HG03045 (cell line): ENCODE measurements at regions not wholly inside any gene's neighbourhood (a gene's known extent, or its start where the extent isn't known, plus 50 kb on each side); places are given as distances from the start of the nearest gene placed in this dataset.

ENCODE experiments used
- ATAC-seq: cut with Tn5 transposase; IDR thresholded peaks from one replicate; pipeline ENCODE4 v1.9.1; 2021; ENCODE audit warnings: mild to moderate bottlenecking, moderate library complexity; ENCODE audit not compliant: unreplicated experiment

DNA sequence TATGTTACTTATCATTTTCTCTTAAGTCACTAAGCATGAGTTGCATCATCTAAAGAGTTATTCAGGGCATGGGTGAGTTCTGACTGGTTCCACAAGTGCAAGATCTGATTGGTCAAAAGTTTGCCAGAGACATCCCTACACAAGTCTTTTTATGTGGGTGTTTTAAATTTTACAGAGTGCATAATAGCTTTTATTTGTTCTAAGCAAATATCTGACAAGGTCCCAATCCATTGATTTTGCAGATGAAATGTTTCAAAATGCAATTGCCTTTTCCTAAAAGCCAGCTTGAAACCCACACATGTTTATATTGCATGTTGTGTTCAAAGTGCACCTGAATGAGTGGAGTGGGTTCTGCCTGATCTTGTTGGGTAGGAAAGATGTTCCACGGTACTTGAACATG is 101.7 kb upstream of the PAX6 start:
- ATAC-seq = no peak

DNA sequence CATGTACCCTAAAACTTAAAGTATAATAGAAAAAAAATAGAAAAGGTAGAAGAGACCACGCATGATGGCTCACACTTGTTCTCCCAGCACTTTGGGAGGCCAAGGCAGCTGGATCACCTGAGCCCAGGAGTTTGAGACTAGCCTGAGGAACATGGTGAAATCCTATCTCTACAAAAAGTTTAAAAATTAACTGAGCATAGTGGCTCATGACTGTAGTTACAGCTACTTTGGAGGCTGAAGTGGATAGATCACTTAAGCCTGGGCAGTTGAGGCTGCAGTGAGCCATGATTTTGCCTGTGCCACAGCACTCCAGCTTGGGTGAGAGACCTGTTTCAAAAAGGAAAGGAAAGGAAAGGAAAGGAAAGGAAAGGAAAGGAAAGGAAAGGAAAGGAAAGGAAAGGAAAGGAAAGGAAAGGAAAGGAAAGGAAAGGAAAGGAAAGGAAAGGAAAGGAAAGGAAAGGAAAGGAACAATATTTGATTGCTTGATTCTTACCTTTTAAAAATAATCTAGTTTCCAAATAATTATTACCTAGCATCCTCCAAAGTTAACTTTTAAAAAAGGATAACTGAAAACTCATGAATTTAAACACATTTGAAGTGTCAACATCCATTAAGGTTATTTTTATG is 99.9 kb upstream of the PAX6 start:
- no peak for ATAC-seq

DNA sequence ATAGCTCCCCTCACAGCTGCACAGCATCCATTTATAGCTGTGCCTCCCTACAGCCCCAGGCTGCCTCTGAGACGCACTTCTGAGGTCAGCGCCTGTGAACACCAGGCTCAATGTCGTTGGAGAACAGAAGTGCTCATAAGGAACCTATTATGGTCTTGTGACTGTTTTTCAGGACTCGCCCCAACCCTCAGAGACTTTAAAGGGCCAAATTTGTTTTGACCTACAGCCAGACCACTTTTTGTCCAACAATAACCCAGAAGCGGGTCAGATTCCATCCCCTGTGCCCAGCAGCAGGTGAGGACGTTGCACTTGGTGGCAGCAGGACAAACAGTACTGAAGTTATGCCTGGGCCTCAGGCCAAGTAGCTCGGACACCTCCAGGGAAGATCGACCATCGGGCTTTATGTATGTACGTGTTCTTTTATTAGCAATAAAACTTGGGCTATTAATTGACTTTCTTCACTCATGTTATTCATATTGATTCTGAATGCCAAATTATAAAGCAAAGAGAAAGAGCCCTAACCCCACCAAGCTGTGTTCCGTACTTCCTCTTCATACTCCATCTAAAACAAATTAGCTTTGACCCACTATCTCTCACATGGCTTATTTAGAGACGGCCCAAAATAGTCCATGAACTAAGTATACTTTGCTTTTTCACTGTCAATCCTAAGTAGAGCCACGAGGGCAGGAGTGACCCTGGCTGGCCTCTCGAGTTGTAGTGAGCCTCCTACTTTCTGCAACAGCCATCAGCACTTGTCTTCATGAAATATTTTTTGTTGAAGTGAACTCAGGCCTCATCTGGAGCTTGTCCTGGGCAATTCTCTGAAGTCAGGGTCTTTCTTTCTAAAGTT is 92.3 kb upstream of the PAX6 start:
- ATAC-seq = no peak

DNA sequence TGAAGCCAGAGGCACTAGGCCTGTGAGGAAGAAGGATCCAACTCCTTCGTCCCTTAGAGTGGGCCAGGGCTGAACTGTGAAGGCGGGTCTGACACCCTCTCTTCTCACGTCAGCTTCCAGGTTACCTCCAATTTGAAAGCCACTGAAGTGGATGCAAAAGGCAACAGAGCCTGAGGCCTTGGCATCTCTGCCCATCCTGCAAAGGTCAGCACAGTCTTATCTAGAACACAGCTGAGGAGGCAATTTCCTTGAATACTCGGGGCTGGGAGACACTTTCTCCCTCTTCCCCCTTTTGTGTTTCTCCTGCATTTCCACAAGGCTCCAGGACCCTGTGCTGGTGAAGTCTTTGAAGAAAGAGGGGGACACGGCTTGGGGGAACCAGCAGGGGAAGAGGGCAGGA is 91.6 kb upstream of the PAX6 start:
- no peak for ATAC-seq

DNA sequence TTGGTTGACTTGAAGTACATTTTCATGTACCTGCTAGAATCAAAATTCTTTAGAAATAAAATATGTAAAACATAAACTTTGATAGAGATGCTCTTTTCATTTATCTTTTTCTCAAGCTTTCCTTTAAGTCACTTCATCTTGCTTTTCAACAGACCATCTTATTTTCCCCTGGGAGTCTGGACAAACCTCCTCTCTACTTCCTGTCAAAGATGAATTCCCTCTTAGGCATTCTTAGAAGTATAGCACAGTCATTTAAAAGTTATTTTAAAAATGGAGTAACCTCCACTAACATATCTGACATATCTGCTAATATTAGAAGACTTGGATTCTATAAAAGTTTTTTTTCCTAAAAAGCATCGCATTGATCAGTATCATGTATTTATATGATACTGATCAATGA is 84.8 kb upstream of the PAX6 start:
- no peak for ATAC-seq

DNA sequence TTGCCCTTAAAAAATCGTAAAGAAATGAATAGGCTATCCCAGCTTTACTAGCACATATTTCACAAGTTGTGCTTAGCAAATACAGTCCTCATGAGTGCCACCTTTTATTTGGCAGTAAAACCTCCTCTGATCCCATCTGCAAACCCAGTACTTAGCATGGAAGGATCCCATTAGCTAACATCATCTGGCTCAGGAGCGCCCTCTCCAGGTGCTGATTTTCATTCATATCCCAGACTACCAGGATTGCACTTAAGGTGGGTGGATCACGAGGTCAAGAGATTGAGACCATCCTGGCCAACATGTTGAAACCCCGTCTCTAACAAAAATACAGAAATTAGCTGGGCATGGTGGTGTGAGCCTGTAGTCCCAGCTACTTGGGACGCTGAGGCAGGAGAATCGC is 76.1 kb upstream of the PAX6 start:
- no peak for ATAC-seq

DNA sequence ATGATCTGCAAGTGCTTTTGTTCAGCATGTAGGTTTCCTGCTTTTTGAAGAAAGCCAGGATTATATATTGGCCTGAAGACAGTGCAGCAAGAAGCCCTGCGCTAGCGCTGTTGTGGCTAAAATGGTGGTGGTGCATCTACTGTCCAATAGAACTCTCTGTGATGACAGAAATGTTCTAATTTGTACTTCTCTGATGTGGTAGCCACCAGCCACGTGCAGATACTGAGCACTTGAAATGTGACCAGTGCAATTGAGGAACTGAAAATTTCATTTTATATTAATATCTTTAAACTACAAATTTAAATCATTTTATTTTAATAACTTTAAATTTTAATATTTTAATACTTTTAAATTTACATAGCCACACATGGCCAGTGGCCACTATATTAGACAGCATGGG is 73.0 kb upstream of the PAX6 start:
- no peak for ATAC-seq

DNA sequence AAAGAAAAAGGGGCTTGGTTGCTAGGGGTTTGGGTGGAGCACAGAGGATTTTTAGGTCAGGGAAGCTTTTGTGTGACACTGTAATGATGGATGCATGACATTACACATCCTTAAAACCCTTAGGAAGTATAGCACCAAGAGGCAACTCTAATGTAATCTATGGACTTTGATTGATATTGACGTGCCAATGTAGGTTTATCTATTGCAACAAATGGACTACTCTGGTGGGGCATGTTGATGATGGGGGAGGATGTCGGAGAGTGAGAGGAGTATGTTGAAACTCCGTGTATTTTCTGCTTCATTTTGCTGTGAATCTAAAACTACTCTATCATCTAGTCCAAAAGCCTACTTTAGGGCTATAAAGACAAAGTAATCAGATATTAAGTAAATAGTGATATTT is 72.3 kb upstream of the PAX6 start:
- ATAC-seq = no peak

DNA sequence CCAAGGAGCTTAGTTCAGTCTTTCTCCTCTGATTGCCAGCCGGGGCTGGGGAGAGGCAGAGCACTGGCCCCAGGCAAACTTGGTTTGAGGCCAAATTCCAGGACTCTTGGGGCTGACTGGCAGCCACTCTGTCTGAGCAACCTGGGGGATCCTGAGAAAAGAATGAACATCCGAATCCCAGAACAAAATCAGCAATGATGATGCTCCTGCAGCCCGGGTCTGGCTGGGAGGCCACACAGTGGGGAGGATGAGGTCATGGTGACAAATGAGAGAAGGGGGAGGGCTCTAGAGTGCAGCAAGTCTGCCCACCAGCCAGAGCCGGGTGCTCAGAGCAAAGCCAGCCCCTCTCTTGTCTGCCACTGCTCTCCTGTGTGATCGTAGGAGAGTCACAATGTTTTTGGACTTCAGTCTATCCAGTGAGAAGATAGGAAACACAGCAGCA is 71.8 kb upstream of the PAX6 start:
- ATAC-seq = no peak

DNA sequence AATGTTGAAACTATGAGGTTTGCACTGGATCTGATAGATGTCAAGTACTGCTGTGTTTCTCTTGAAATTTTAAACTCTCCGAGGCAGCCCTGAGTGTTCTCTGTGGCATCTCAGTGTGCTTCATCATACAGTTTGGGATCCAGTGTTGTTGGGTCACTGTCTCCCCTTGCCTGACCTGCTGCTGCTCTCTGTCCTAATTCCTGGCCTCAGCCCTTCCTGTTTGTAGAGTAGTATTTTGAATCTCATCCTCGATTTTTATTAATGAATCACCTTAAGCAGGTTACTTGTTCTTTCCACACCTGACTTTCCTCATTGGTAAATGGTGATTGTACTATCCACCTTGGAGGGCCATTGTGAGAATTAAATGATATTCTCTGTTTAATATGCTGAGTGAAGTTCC is 70.7 kb upstream of the PAX6 start:
- ATAC-seq = no peak

DNA sequence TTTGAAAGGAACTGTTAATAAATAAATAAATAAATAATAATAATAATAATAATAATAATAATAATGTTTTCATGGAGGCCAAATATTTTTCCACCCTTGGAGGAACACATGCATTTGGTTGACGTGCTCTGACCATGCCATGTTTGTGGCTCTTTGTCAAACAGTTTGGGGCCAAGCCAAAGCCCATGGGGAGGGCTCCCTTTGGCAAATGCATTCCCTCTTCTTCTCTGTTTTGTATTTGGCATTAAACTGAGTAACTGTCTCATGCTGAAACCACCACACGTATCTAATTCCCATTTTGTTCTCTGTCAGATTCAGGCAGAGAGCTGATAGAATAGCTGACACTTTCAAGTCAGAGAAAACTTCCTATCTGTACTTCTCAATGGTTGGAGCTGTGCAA is 68.6 kb upstream of the PAX6 start:
- no peak for ATAC-seq

DNA sequence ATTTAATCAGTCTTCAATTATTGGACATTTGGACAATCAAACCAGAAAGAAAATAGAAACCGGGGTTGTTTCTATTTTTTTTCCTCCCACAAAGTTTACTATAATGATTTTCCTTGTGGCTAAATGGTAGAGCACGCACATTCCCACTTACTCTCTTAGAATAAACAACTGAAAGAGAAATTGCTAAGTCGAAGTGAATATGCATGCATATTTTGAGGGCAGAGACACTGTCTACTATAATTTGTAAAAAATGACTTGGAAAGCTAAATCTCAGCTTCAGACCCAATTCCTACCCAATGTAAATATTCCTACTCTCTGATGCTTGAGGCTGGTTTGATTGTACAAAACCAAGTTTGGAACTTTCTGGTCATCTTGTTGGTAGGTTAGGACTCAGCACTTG is 66.7 kb upstream of the PAX6 start:
- no peak for ATAC-seq

DNA sequence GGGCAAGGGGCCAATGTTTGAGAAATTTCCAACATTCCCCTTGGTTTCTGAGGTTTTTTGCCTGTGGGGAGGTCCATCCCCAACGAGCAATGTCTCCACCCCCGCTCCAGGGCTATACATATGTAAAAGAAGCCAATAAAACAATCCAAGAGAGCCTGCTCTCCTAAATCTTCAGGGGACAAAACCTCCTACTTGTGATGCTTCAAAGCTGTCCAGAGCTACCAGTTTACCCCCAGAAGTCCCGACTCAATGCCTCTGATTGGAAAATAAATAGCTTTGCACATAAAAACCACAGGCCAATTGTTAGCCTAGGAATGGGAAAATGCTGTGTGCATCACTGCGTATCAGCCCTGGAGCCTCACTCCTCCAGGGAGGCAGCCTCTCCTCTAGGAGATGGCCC is 66.0 kb upstream of the PAX6 start:
- no peak for ATAC-seq

DNA sequence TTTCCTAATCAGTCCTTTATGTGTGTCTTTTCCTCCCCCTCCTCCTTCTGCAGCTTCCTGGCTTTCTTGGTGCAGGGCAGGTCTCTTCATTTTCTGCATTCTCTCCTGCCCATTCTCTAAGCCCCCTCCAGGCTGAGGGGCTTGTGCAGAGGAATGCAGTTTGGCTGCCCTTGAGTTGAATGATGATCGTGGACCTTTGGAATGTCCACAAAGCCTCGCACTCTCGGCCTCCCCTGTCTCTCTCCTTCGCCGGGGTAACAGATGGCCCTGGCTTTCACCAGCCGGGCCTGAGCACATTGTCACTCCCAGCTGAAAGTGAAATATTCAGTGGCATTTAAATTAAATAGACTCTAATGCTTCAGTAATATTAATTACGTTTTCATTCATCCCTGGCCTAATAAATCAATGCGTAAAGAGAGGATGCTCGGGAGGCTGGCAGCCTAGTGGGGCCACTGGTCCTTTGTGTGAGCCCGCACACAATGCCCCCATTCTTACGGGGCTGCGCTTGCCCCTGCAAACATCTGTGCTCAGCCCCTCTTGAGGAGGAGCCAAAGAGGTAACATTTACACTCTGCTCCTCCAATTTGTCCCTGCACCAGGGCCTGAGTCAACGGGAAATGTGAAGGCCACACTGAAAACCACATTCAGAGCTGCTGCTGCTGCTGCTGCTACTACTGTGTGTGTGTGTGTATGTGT is 64.9 kb upstream of the PAX6 start:
- ATAC-seq = no peak

DNA sequence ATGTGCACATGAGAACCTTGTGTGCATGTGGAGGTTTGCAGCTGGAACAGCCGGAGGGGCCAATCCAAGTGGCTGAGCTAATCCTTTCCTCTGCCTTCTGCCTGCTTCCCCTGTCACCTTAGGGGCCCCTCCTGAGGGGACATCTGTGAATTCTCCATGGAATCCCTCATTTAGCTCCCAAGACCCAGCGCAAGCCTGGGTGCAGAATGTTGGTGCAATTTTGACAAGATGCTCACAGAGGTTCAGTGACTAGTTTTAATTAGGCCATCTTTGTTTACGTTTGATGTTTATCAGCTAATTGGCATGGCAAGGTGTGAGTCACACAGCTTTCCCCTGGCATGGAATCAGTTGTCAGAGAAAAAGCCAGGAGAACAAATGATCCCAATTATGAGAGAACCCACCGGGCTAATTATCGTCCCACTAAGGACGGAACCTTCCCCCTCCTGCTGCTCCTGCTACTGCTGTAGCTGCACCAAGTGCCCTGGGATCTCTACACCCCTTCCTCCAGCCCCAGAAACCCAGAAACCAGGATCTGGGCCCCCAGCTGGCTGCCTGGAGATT is 63.6 kb upstream of the PAX6 start:
- ATAC-seq = no peak

DNA sequence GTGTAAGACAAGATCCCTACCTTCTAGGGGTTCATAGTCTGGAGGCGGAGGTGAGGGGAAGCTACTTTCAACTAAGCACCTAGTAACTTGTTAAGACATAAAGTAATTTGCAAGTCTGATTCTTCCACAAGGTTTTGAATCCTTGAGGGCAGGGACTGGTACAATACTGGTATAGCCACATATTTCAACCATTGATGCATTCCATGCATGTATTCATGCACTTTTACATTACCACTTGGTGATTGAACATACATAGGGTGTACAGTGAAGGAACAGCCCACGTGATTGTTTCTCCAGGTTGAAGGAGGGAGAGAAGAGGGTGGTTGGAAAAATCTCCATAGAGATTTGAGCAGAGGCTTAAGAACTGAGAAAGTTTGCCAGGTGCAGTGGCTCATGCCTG is 62.0 kb upstream of the PAX6 start:
- no peak for ATAC-seq

DNA sequence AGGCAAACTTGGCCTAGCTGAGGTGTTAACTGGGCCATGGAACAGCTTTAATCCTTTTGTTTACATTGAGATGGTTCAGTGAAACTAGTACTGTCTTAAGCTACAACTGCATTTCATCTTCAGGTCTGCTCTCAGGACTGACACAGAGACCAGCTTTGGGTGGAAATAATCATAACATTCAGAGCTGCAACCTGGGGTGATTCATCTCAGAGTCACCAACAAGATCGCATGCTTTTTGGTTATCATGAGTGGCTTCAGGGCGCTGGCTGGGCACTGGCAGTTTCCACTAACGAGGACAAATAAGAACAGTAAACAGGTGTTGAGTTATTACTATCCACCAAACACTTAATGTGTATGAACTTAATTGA is 60.9 kb upstream of the PAX6 start:
- ATAC-seq = no peak

DNA sequence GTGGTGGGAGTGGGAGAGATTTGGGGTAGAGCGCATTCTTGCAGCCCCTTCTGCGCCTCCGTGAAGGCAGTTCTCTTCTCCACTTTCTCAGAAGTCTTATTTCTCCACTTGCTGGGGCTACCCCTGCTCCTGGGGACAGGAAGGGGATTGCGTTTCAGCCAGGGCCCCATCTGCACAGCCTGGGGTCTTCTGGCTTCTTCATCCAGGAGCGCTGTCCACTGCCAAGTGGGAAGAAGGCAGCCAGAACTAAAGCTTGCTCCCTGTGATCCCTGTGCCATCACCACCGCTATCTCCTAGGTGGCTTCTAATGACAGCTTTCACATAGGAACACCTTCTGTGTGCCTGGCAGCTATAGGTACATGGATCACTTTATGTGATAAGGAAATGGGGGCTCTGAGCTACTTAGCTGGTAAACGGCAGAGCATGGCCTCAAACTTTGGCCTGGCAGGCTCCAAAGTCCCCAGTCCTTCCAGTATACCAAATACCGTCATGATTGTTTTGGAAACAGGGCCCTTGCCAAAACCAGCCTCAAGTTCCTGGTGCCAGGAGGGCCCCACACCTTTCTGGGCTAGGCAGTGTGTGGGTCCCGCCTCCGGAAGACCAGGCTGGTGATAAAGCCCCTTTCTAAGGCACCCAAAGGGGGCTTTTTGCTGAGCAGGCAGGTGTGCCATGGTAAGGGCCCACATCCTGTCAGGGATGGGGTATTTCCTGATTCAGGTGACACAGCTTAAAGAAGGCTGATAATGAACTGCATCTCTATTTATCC is 60.4 kb upstream of the PAX6 start:
- no peak for ATAC-seq

DNA sequence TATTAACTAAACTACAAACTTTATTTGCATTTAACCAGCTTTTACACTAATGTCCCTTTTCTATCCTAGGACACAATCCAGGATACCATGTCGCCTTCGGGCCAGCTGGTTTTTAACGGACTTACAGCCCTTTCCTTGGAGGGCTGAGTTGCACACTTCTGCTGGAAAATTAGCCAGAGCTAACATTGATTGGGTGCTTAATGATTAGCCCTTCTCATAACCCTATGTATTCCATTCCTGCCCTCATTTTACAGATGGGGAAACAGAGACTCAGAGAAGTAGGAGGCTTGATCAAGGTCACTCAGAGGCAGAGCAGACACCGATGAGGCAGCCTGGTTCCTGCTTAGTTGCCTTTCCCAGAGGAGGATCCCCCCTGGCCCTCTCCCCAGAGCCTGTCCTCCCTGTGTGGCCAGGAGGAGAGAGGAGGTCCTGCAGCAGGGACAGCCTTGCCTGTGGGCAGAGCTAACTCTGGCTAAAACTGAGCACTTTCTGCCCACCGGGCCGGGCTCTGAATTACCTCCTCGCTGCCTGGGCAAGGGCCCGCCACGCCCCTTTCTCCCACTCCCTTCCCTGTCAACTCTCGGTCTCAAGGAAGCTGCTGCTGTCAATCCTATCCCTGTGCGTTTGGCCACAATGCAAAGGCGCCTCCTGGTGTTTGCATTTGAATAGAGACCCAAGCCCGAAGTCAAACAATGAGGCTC is 59.6 kb upstream of the PAX6 start:
- ATAC-seq = no peak

DNA sequence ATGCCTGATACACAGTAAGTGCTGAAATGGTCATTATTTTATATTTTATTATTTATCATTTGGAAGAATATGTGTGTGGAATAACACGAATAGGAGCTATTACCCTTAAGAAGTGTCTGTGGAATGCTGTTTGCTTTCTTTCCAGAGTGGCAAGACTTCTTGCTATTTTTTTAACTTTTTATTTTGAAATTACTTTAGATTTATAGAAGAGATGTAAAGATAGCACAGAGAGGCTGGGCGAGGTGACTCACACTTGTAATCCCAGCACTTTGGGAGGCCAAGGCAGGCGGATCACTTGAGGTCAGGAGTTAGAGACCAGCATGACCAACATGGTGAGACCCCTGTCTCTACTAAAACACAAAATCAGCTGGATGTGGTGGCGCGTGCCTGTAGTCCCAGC is 58.9 kb upstream of the PAX6 start:
- no peak for ATAC-seq
